Fibroblast of skin of right quadriceps (primary cell): ENCODE measurements at regions not wholly inside any gene's neighbourhood (a gene's known extent, or its start where the extent isn't known, plus 50 kb on each side); places are given as distances from the start of the nearest gene placed in this dataset.
"Not testable (repeated sequence)": the region's sequence is repeated elsewhere in the genome, so short reads cannot be mapped to it uniquely, and the experiment has no call there.

ENCODE experiments used
- DNase-seq: peaks from one replicate; pipeline ENCODE4 v3.0.0-alpha.2; 2013

GRCh38 chr22:26806445-26807175 lies 149.2 kb downstream of the MIAT start:
- DNase-seq: no peak

- no peak for DNase-seq
Observed at GRCh38 chr22:26811647-26811992, 154.2 kb downstream of the MIAT start.

- DNase-seq: peak; percentile 44
Observed at GRCh38 chr22:26812731-26813130, 155.3 kb downstream of the MIAT start.

- no peak for DNase-seq
Observed at GRCh38 chr22:26816726-26817125, 159.3 kb downstream of the MIAT start.

- no peak for DNase-seq
Observed at GRCh38 chr22:26817926-26818325, 160.5 kb downstream of the MIAT start.

GRCh38 chr22:26821854-26822253 lies 164.5 kb downstream of the MIAT start:
- DNase-seq: no peak

GRCh38 chr22:26822313-26822712 lies 164.9 kb downstream of the MIAT start:
- no peak for DNase-seq

GRCh38 chr22:26823966-26824365 lies 166.6 kb downstream of the MIAT start:
- DNase-seq: no peak

- peak; percentile 50 for DNase-seq
Observed at GRCh38 chr22:26825960-26826935, 168.9 kb downstream of the MIAT start.

GRCh38 chr22:26827611-26828010 lies 170.2 kb downstream of the MIAT start:
- DNase-seq: no peak

GRCh38 chr22:26828311-26828710 lies 170.9 kb downstream of the MIAT start:
- no peak for DNase-seq

GRCh38 chr22:26830837-26831236 lies 173.4 kb downstream of the MIAT start:
- DNase-seq: no peak

GRCh38 chr22:26835023-26835422 lies 177.6 kb downstream of the MIAT start:
- DNase-seq: no peak

GRCh38 chr22:26835929-26836528 lies 178.6 kb downstream of the MIAT start:
- peak; percentile 41 for DNase-seq

- DNase-seq: no peak
Observed at GRCh38 chr22:26837784-26838470, 180.5 kb downstream of the MIAT start.

GRCh38 chr22:26838471-26838825 lies 181.1 kb downstream of the MIAT start:
- no peak for DNase-seq

GRCh38 chr22:26839216-26839615 lies 181.8 kb downstream of the MIAT start:
- no peak for DNase-seq

- DNase-seq: not testable (repeated sequence)
Observed at GRCh38 chr22:26840770-26841169, 183.4 kb downstream of the MIAT start.

GRCh38 chr22:26842103-26842502 lies 184.7 kb downstream of the MIAT start:
- DNase-seq: no peak

- DNase-seq: peak; percentile 29
Observed at GRCh38 chr22:26845021-26845743, 187.8 kb downstream of the MIAT start.

GRCh38 chr22:26846076-26846475 lies 188.7 kb downstream of the MIAT start:
- peak; percentile 52 for DNase-seq

GRCh38 chr22:26846645-26847044 lies 189.3 kb downstream of the MIAT start:
- DNase-seq: peak; percentile 42
